ENCODE measurements at regions not wholly inside any gene's neighbourhood (a gene's known extent, or its start where the extent isn't known, plus 50 kb on each side); places are given as distances from the start of the nearest gene placed in this dataset.

DNA sequence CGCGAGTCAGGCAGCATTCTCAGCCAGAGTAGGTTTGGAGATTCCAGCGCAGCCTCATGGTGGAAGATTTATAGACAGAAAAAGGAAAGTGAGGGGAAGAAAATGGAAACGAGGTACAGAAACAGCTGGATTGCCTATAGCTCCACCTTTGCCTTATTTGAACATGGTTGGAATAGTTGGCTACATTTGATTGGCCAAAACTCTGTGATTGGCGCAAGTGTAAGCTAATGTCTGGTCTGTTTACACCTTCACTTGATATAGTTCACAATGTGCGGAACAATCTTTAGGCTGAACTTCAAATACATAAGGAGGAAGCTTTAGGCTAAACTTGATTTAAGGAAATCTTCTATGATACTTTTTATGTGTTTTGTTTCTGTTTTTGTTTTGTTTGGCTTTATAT, 1191.9 kb downstream of the NSUN3 start:
- Histone ChIP-seq H3K79me2 (replicated peaks; ENCODE audit: insufficient read depth, low read length) (no peaks in the 10 kb centered on the region), H3K27ac (ENCODE audit: low read length) (no peak overlapping the region), H3K4me2 (ENCODE audit: low read length) (no peak overlapping the region), H3K9me3 (ENCODE audit: low read length) (peaks cover 2% of the 10 kb centered on the region), H2AFZ (ENCODE audit: low read depth, low read length) (no peak overlapping the region), H3K27me3 (ENCODE audit: insufficient read depth, low read depth, low read length) (no peaks in the 10 kb centered on the region), H3K36me3 (ENCODE audit: insufficient read depth, low read length) (no peaks in the 10 kb centered on the region), H3K9me2 (ENCODE audit: insufficient read depth, low read length) (no peaks in the 10 kb centered on the region), H4K20me1 (ENCODE audit: insufficient read depth) (no peaks in the 10 kb centered on the region), H3K4me3 (ENCODE audit: low read length) (no peak overlapping the region), H3K9ac (ENCODE audit: low read length) (no peak overlapping the region), H3F3A (ENCODE audit: insufficient read depth, low read length, poor library complexity, severe bottlenecking) (no peaks in the 10 kb centered on the region)
- TF ChIP-seq POLR2AphosphoS5 (IDR thresholded peaks at IDR 0.05) (no peak), MXI1 (conservative IDR thresholded peaks at IDR 0.05; ENCODE audit: poor library complexity, severe bottlenecking) (no peak), TAF1 (IDR thresholded peaks at IDR 0.05; ENCODE audit: low read depth) (no peak), RAD21 (conservative IDR thresholded peaks at IDR 0.05) (no peak), EZH2 (IDR thresholded peaks at IDR 0.05; ENCODE audit: borderline replicate concordance, insufficient read depth, low read length, poor library complexity, severe bottlenecking) (no peak), REST (IDR thresholded peaks at IDR 0.05; ENCODE audit: borderline replicate concordance) (no peak), SMC3 (conservative IDR thresholded peaks at IDR 0.05; ENCODE audit: poor library complexity) (no peak), EP300 (conservative IDR thresholded peaks at IDR 0.05; ENCODE audit: poor library complexity, severe bottlenecking) (no peak), CTCF (IDR thresholded peaks at IDR 0.05; ENCODE audit: poor library complexity, severe bottlenecking) (no peak)

DNA sequence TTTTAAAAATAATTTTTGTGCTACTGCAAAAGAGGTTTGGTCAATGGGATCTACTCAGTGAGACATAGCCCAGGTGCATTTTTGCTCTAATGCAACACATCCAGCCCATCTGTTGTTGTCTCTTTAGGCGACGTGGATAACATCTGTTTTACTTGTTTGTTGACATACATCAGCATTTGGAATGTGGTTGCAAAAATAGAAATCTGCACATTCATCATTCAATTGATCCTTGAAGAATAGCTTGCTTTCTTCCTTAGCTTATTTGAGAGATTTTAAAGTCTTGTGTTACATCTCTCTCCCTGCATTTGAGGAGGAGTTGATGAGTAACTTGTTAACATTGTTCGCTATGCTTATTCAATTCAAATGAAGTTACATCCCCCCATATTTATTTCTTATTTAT, 1202.3 kb downstream of the NSUN3 start:
- H2AFZ ChIP-seq (ENCODE audit: low read depth, low read length), result no peak overlapping the region
- H3K27me3 ChIP-seq (ENCODE audit: insufficient read depth, low read depth, low read length), result no peaks in the 10 kb centered on the region
- no peaks in the 10 kb centered on the region for H3K79me2 ChIP-seq (replicated peaks; ENCODE audit: insufficient read depth, low read length)
- no peaks in the 10 kb centered on the region for H4K20me1 ChIP-seq (ENCODE audit: insufficient read depth)
- no peak overlapping the region for H3K9ac ChIP-seq (ENCODE audit: low read length)
- H3K9me3 ChIP-seq (ENCODE audit: low read length), result no peaks in the 10 kb centered on the region
- no peak overlapping the region for H3K27ac ChIP-seq (ENCODE audit: low read length)
- H3K4me2 ChIP-seq (ENCODE audit: low read length), result no peak overlapping the region
- H3F3A ChIP-seq (ENCODE audit: insufficient read depth, low read length, poor library complexity, severe bottlenecking), result no peaks in the 10 kb centered on the region
- H3K4me3 ChIP-seq (ENCODE audit: low read length), result no peak overlapping the region
- no peaks in the 10 kb centered on the region for H3K9me2 ChIP-seq (ENCODE audit: insufficient read depth, low read length)
- TF ChIP-seq EZH2 (IDR thresholded peaks at IDR 0.05; ENCODE audit: borderline replicate concordance, insufficient read depth, low read length, poor library complexity, severe bottlenecking) (no peak), REST (IDR thresholded peaks at IDR 0.05; ENCODE audit: borderline replicate concordance) (no peak), EP300 (conservative IDR thresholded peaks at IDR 0.05; ENCODE audit: poor library complexity, severe bottlenecking) (no peak), RAD21 (conservative IDR thresholded peaks at IDR 0.05) (no peak), TAF1 (IDR thresholded peaks at IDR 0.05; ENCODE audit: low read depth) (no peak), CTCF (IDR thresholded peaks at IDR 0.05; ENCODE audit: poor library complexity, severe bottlenecking) (no peak)
- H3K36me3 ChIP-seq (ENCODE audit: insufficient read depth, low read length), result no peaks in the 10 kb centered on the region
